B cell (primary cell): ENCODE measurements at regions not wholly inside any gene's neighbourhood (a gene's known extent, or its start where the extent isn't known, plus 50 kb on each side); places are given as distances from the start of the nearest gene placed in this dataset.

Source experiments
- ATAC-seq: fragments of 200-7000 bp; cut with Tn5 transposase; one replicate; pipeline ENCODE4 v1.10.0; 2021; ENCODE audit warnings: low read depth, mild to moderate bottlenecking, moderate number of reproducible peaks, moderate library complexity
- CTCF ChIA-PET: fragments of 350-600 bp; sonication (Branson Sonifier 250); formaldehyde crosslinking; loops from one replicate; lab custom pipeline; 2021; ENCODE audit warnings: antibody characterized with exemption, inconsistent platforms; lab: Charles Lee
- POLR2A ChIA-PET: fragments of 350-600 bp; sonication (Branson Sonifier 250); formaldehyde crosslinking; loops from one replicate; lab custom pipeline; 2021; ENCODE audit warnings: antibody characterized with exemption; lab: Charles Lee
- DNase-seq: peaks from one replicate; pipeline ENCODE4 v3.0.0; 2013
- H2AFZ ChIP-seq: 2 replicates; pipeline ENCODE4 v1.6.1; 2012; ENCODE audit warnings: mild to moderate bottlenecking, low read depth, low read length; ENCODE audit not compliant: insufficient read depth, poor library complexity, severe bottlenecking
- H3K27ac ChIP-seq, 2 donors: 1 replicate in 1 of 2; 2 replicates in 1 of 2; pipeline ENCODE4 v1.5.1; 2012 to 2013; ENCODE audit warnings: low read length in 2 of 2, mild to moderate bottlenecking in 2 of 2, moderate library complexity in 1 of 2
- H3K27me3 ChIP-seq, 4 experiments: fragments of 200-600 bp in 1 of 4; sonication (generic) in 1 of 4; replicated peaks in 1 of 4; 1 replicate in 2 of 4; 2 replicates in 2 of 4; pipeline versions ENCODE4 v1.6.1 to v1.7.0; 2013 to 2016; ENCODE audit warnings: low read length in 3 of 4, mild to moderate bottlenecking in 2 of 4, mixed read lengths in 1 of 4, moderate library complexity in 1 of 4; ENCODE audit not compliant: insufficient read depth in 4 of 4, control insufficient read depth in 3 of 4; ENCODE audit errors: control extremely low read depth in 1 of 4
- H3K36me3 ChIP-seq, 2 experiments: replicated peaks in 1 of 2; 1 replicate in 1 of 2; 2 replicates in 1 of 2; pipeline versions ENCODE4 v1.6.1 to v1.7.1; 2013; ENCODE audit warnings: low read length in 1 of 2; ENCODE audit not compliant: insufficient read depth in 2 of 2, control insufficient read depth in 1 of 2; ENCODE audit errors: control extremely low read depth in 1 of 2, extremely low read depth in 1 of 2
- H3K4me1 ChIP-seq, 2 donors: fragments of 200-600 bp in 1 of 2; sonication (generic) in 1 of 2; 1 replicate in 1 of 2; 2 replicates in 1 of 2; pipeline versions ENCODE4 v1.5.1 to v1.6.1; 2013 to 2017; ENCODE audit warnings: low read length in 2 of 2; ENCODE audit not compliant: control insufficient read depth in 2 of 2, insufficient read depth in 2 of 2
- H3K4me2 ChIP-seq: replicated peaks from 2 replicates; pipeline ENCODE3; 2012; ENCODE audit warnings: mild to moderate bottlenecking, low read depth, low read length; ENCODE audit not compliant: poor library complexity, severe bottlenecking
- H3K4me3 ChIP-seq, 5 experiments: fragments of 200-600 bp in 1 of 5; sonication (generic) in 1 of 5; 1 replicate in 3 of 5; 2 replicates in 2 of 5; pipeline versions ENCODE4 v1.5.1 to v1.7.0; 2011 to 2016; ENCODE audit warnings: low read length in 4 of 5, mild to moderate bottlenecking in 4 of 5, low read depth in 2 of 5, control low read depth in 1 of 5, moderate library complexity in 1 of 5; ENCODE audit not compliant: insufficient read depth in 1 of 5; ENCODE audit errors: control extremely low read depth in 1 of 5, extremely low read depth in 1 of 5
- H3K79me2 ChIP-seq: fragments of 200-600 bp; sonication (generic); one replicate; pipeline ENCODE4 v1.6.0; 2016; ENCODE audit warnings: low read length; ENCODE audit not compliant: control insufficient read depth, insufficient read depth
- H3K9ac ChIP-seq: fragments of 200-600 bp; sonication (generic); 2 replicates; pipeline ENCODE4 v1.6.1; 2017; ENCODE audit warnings: mild to moderate bottlenecking, low read length, moderate library complexity
- H3K9me3 ChIP-seq, 3 donors: one replicate each; pipeline versions ENCODE4 v1.6.1 to v1.7.1; 2013; ENCODE audit warnings: low read length in 2 of 3; ENCODE audit not compliant: control insufficient read depth in 2 of 3, insufficient read depth in 1 of 3; ENCODE audit errors: control extremely low read depth in 1 of 3
- H4K20me1 ChIP-seq: 2 replicates; pipeline ENCODE4 v1.6.0; 2012; ENCODE audit warnings: mild to moderate bottlenecking, low read length; ENCODE audit not compliant: insufficient read depth, control insufficient read depth, poor library complexity, severe bottlenecking
- H3K27ac Mint-ChIP-seq: one replicate; pipeline ENCODE4 v1.8.0; 2021; ENCODE audit warnings: mixed read lengths
- H3K27me3 Mint-ChIP-seq: one replicate; pipeline ENCODE4 v1.8.0; 2021; ENCODE audit warnings: mixed read lengths
- H3K4me1 Mint-ChIP-seq: one replicate; pipeline ENCODE4 v1.8.0; 2021; ENCODE audit warnings: mixed read lengths
- H3K4me3 Mint-ChIP-seq: one replicate; pipeline ENCODE4 v1.8.0; 2021; ENCODE audit warnings: mixed read lengths
- H3K9me3 Mint-ChIP-seq: one replicate; pipeline ENCODE4 v1.8.0; 2022; ENCODE audit warnings: mixed read lengths; ENCODE audit not compliant: insufficient read depth
- EZH2 ChIP-seq: IDR thresholded peaks from 2 replicates; pipeline ENCODE4 v1.6.1; 2012; ENCODE audit warnings: borderline replicate concordance, low read depth, mild to moderate bottlenecking, moderate library complexity, low read length; ENCODE audit not compliant: insufficient read depth, poor library complexity, severe bottlenecking
- WGBS: methylation state at CpG from one replicate; pipeline ENCODE4 v1.1.5; 2013; ENCODE audit warnings: missing lambda C conversion rate; ENCODE audit not compliant: insufficient coverage; 5-methylcytosine and 5-hydroxymethylcytosine counted together
- intact Hi-C: fragments of 100-400 bp; cut with micrococcal nuclease; formaldehyde crosslinking; loops from one replicate; pipeline ENCODE4 v1.10.0; 2022
- TF ChIP-seq, protein P1 (sequence below): fragments of 200-600 bp; IDR thresholded peaks from one replicate; pipeline ENCODE4 v1.8.0; 2022; ENCODE audit warnings: antibody characterized with exemption, mild to moderate bottlenecking

DNA sequence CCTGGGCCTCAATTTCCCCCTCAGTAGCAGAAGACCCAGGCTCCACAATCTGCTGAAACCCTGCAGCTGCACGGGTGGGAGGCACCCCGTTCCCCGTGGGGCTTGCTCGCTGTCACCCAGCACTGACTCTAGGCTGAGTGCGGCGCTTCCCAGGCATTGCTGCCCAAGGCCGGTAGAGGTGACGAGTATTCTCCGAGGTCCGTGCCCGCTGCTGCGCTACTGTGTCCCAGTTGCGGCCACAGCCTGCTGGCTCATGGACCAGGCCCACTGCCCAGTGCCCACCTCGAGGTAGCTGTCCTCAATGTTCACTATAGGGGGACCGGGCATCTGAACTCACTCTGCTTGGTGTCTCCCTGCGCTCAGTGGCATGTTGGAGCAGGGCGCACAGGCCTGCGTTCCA is 74.7 kb downstream of the GSC start:
- Histone ChIP-seq H3K27me3 (peaks cover 0 to 3% (median 0%) of the 10 kb centered on the region in 4 experiments), H3K79me2 (no peaks in the 10 kb centered on the region)
- H3K4me1 Mint-ChIP-seq, result no peaks in the 10 kb centered on the region

DNA sequence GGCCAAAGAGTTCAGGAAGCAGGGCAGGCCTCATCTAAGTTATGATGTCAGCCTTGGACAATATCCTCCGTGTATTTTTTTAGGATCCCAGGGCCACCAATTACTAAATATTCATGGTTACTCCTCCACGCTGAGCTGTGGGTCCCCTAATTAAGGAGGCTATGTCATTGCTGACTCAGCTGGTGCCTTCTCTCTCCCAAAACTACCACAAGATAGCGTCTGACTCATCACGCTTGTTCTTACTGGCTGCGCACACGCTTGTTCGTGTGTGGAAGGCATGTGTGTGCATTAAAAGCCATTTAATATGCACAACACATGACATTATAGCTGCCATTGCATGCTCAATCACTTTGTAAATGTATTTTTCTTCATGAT is 78.3 kb downstream of the GSC start:
- Histone ChIP-seq H3K27ac (no peak overlapping the region), H3K4me2 (no peak overlapping the region), H3K27me3 (peaks cover 0 to 2% (median 0%) of the 10 kb centered on the region in 4 experiments), H3K4me3 (no peak overlapping the region), H3K36me3 (no peaks in the 10 kb centered on the region), H3K9ac (no peak overlapping the region), H3K79me2 (no peaks in the 10 kb centered on the region), H4K20me1 (no peaks in the 10 kb centered on the region), H2AFZ (no peak overlapping the region), H3K4me1 (no peaks in the 10 kb centered on the region), H3K9me3 (no peaks in the 10 kb centered on the region)
- no peak for TF ChIP-seq EZH2
- TF ChIP-seq, protein P1, sequence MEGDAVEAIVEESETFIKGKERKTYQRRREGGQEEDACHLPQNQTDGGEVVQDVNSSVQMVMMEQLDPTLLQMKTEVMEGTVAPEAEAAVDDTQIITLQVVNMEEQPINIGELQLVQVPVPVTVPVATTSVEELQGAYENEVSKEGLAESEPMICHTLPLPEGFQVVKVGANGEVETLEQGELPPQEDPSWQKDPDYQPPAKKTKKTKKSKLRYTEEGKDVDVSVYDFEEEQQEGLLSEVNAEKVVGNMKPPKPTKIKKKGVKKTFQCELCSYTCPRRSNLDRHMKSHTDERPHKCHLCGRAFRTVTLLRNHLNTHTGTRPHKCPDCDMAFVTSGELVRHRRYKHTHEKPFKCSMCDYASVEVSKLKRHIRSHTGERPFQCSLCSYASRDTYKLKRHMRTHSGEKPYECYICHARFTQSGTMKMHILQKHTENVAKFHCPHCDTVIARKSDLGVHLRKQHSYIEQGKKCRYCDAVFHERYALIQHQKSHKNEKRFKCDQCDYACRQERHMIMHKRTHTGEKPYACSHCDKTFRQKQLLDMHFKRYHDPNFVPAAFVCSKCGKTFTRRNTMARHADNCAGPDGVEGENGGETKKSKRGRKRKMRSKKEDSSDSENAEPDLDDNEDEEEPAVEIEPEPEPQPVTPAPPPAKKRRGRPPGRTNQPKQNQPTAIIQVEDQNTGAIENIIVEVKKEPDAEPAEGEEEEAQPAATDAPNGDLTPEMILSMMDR, result no peak
- POLR2A ChIA-PET, result no interaction called here
- Mint-ChIP-seq H3K4me3 (no peak overlapping the region), H3K27ac (no peak overlapping the region), H3K9me3 (no peaks in the 10 kb centered on the region), H3K27me3 (peaks cover 6% of the 10 kb centered on the region), H3K4me1 (no peaks in the 10 kb centered on the region)
- intact Hi-C loops, result loop anchor here (5.0 kb wide), 1 partner anchor 1301 kb away; no protein-coding TSS in a partner anchor
- ATAC-seq, result no peak
- 82% methylated on average over 2 of the region's 7 CpGs for WGBS
- CTCF ChIA-PET, result no interaction called here
- no peak for DNase-seq

More for the DNA sequence above, 74.7 kb downstream of the GSC start:
- no peaks in the 10 kb centered on the region for H3K36me3 ChIP-seq
- TF ChIP-seq EZH2, result no peak
- TF ChIP-seq, protein P1, result no peak
- H3K9ac ChIP-seq, result no peak overlapping the region
- no peaks in the 10 kb centered on the region for H3K9me3 ChIP-seq
- no peaks in the 10 kb centered on the region for H4K20me1 ChIP-seq
- CTCF ChIA-PET, result no interaction called here
- DNase-seq (no peak), ATAC-seq (no peak)
- H3K4me3 ChIP-seq, result no peak overlapping the region
- peaks cover 4% of the 10 kb centered on the region for H3K27me3 Mint-ChIP-seq
- intact Hi-C loops, result no loop called here
- H3K4me3 Mint-ChIP-seq, result no peak overlapping the region
- H3K27ac ChIP-seq, result no peak overlapping the region
- no peak overlapping the region for H3K4me2 ChIP-seq
- POLR2A ChIA-PET, result no interaction called here
- 89% methylated on average over 18 of the region's 18 CpGs for WGBS
- no peaks in the 10 kb centered on the region for H3K4me1 ChIP-seq
- H3K9me3 Mint-ChIP-seq, result no peaks in the 10 kb centered on the region
- H2AFZ ChIP-seq, result no peak overlapping the region
- H3K27ac Mint-ChIP-seq, result no peak overlapping the region
